ENCODE measurements at regions not wholly inside any gene's neighbourhood (a gene's known extent, or its start where the extent isn't known, plus 50 kb on each side); places are given as distances from the start of the nearest gene placed in this dataset.
A peak's percentile ranks its signal among the peaks of the same experiment; 100 is the strongest.

- Histone ChIP-seq H3K4me3 (no peak overlapping the region), H3K9me3 (ENCODE audit: control insufficient read depth in 4 of 4, insufficient read depth in 3 of 4, low read length in 3 of 4) (no peaks in the 10 kb centered on the region), H3K27ac (ENCODE audit: low read depth in 1 of 2, low read length in 1 of 2) (no peak overlapping the region), H3K27me3 (ENCODE audit: control insufficient read depth in 3 of 3, insufficient read depth in 3 of 3, low read length in 2 of 3) (no peaks in the 10 kb centered on the region), H3K4me1 (ENCODE audit: control insufficient read depth in 5 of 5, insufficient read depth in 5 of 5, low read length in 5 of 5) (peaks cover 0 to 5% (median 0%) of the 10 kb centered on the region in 5 donors), H3K9ac (ENCODE audit: insufficient read depth in 1 of 2, low read length in 2 of 2) (no peak overlapping the region), H3K36me3 (ENCODE audit: control insufficient read depth in 4 of 4, insufficient read depth in 4 of 4, low read length in 4 of 4) (no peaks in the 10 kb centered on the region)
- 85 to 87% methylated on average over 13 of the region's 13 CpGs for WGBS, 2 donors
- DNase-seq (no peak), ATAC-seq (ENCODE audit: insufficient read depth, low FRiP score) (no peak)
- no peak for TF ChIP-seq CTCF (IDR thresholded peaks at IDR 0.05; ENCODE audit: control extremely low read depth, extremely low read depth)
Measured at GRCh38 chr3:118802325-118803095, 232.1 kb downstream of the IGSF11 start.

DNA sequence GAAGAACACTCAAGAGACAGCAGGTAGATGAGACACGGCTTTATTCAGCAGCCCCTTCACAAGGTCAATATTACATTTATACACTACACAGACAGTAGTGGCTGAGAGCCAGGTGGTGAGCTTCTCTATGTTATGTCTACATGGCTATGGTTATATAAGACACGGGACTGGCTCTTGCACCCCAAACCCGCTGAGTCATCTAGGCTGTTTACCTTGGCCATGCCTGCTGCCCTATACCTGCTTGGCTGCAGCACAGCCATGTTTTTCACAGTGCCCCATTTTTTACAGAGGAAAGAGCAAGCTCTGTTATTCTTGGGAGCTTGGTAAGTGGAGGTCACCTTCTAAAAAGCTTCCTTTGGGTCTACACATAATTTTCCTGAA, 231.6 kb downstream of the IGSF11 start:
- Histone ChIP-seq H3K9me3 (ENCODE audit: control insufficient read depth in 4 of 4, insufficient read depth in 3 of 4, low read length in 3 of 4) (no peaks in the 10 kb centered on the region), H3K27me3 (ENCODE audit: control insufficient read depth in 3 of 3, insufficient read depth in 3 of 3, low read length in 2 of 3) (no peaks in the 10 kb centered on the region), H3K27ac (ENCODE audit: low read depth in 1 of 2, low read length in 1 of 2) (no peak overlapping the region), H3K9ac (ENCODE audit: insufficient read depth in 1 of 2, low read length in 2 of 2) (no peak overlapping the region), H3K4me1 (ENCODE audit: control insufficient read depth in 5 of 5, insufficient read depth in 5 of 5, low read length in 5 of 5) (peaks cover 0 to 5% (median 0%) of the 10 kb centered on the region in 5 donors), H3K4me3 (no peak overlapping the region), H3K36me3 (ENCODE audit: control insufficient read depth in 4 of 4, insufficient read depth in 4 of 4, low read length in 4 of 4) (no peaks in the 10 kb centered on the region)
- ATAC-seq (ENCODE audit: insufficient read depth, low FRiP score), result no peak
- DNase-seq, result no peak
- WGBS, 2 donors, result 87 to 90% methylated on average over 3 of the region's 3 CpGs
- no peak for TF ChIP-seq CTCF (IDR thresholded peaks at IDR 0.05; ENCODE audit: control extremely low read depth, extremely low read depth)

- no peak overlapping the region for H3K27ac ChIP-seq (ENCODE audit: low read depth in 1 of 2, low read length in 1 of 2)
- whole genome bisulfite sequencing, 2 donors, result 63 to 65% methylated on average over 2 of the region's 2 CpGs
- H3K4me1 ChIP-seq (ENCODE audit: control insufficient read depth in 5 of 5, insufficient read depth in 5 of 5, low read length in 5 of 5), result peaks cover 0 to 9% (median 0%) of the 10 kb centered on the region in 5 donors
- no peaks in the 10 kb centered on the region for H3K9me3 ChIP-seq (ENCODE audit: control insufficient read depth in 4 of 4, insufficient read depth in 3 of 4, low read length in 3 of 4)
- no peaks in the 10 kb centered on the region for H3K27me3 ChIP-seq (ENCODE audit: control insufficient read depth in 3 of 3, insufficient read depth in 3 of 3, low read length in 2 of 3)
- H3K4me3 ChIP-seq, result no peak overlapping the region
- no peak overlapping the region for H3K9ac ChIP-seq (ENCODE audit: insufficient read depth in 1 of 2, low read length in 2 of 2)
- H3K36me3 ChIP-seq (ENCODE audit: control insufficient read depth in 4 of 4, insufficient read depth in 4 of 4, low read length in 4 of 4), result no peaks in the 10 kb centered on the region
- TF ChIP-seq CTCF (IDR thresholded peaks at IDR 0.05; ENCODE audit: control extremely low read depth, extremely low read depth), result no peak
- peak in 2 of 3 donors; percentile 31 to 57 for DNase-seq
- no peak for ATAC-seq (ENCODE audit: insufficient read depth, low FRiP score)
Measured at GRCh38 chr3:118805007-118805406, 229.6 kb downstream of the IGSF11 start.
